ENCODE measurements at regions not wholly inside any gene's neighbourhood (a gene's known extent, or its start where the extent isn't known, plus 50 kb on each side); places are given as distances from the start of the nearest gene placed in this dataset.

- intact Hi-C loops (cut with micrococcal nuclease; ENCODE audit: unreplicated experiment) (loop anchor here (10.0 kb wide), 2 partner anchors 219 to 449 kb away; no protein-coding TSS in a partner anchor), in situ Hi-C loops (cut with MboI) (no loop called here)
- FAIRE-seq (no peak), ATAC-seq (no peak), DNase-seq (ENCODE audit: low read depth, low spot score) (no peak)
- Histone ChIP-seq H3K27me3 (replicated peaks in 1 of 2; ENCODE audit: control insufficient read depth in 2 of 2, insufficient read depth in 2 of 2, low read length in 1 of 2) (no peaks in the 10 kb centered on the region), H3K4me2 (ENCODE audit: control insufficient read depth, insufficient read depth) (no peak overlapping the region), H3K27ac (ENCODE audit: control insufficient read depth, insufficient read depth) (no peak overlapping the region), H2AFZ (ENCODE audit: control insufficient read depth, low read depth, low read length) (no peak overlapping the region), H3K9ac (ENCODE audit: control insufficient read depth, insufficient read depth, low read length) (no peak overlapping the region), H3K9me3 (replicated peaks; ENCODE audit: control insufficient read depth, insufficient read depth, low read length) (no peaks in the 10 kb centered on the region), H4K20me1 (ENCODE audit: control insufficient read depth, insufficient read depth) (no peaks in the 10 kb centered on the region), H3K4me1 (ENCODE audit: control insufficient read depth, insufficient read depth, low read length) (no peaks in the 10 kb centered on the region), H3K4me3 (no peak overlapping the region), H3K79me2 (ENCODE audit: control insufficient read depth, insufficient read depth, low read length) (peaks cover 2% of the 10 kb centered on the region), H3K36me3 (ENCODE audit: control insufficient read depth in 2 of 2, insufficient read depth in 2 of 2, low read length in 1 of 2) (peaks cover 17 to 33% of the 10 kb centered on the region in 2 experiments)
- CTCF ChIA-PET, result no interaction called here
- 98% methylated on average over 35 of the region's 41 CpGs for WGBS (ENCODE audit: insufficient coverage, insufficient replicate concordance, low lambda C conversion rate, missing lambda C conversion rate)
- SMC1A ChIA-PET (ENCODE audit: uncharacterized antibody, unreplicated experiment), result no interaction called here
- TF ChIP-seq ESRRA (IDR thresholded peaks at IDR 0.05; ENCODE audit: low read length), result no peak
- no peak for TF ChIP-seq ETV6 (conservative IDR thresholded peaks at IDR 0.05 in 1 of 2, IDR thresholded peaks at IDR 0.05 in 1 of 2; ENCODE audit: borderline replicate concordance in 1 of 2, low read depth in 1 of 2)
- no peak for TF ChIP-seq MYB (IDR thresholded peaks at IDR 0.05; ENCODE audit: borderline replicate concordance, low read depth, low read length)
- no peak for TF ChIP-seq JUNB (IDR thresholded peaks at IDR 0.05)
- no peak for TF ChIP-seq KAT2A (conservative IDR thresholded peaks at IDR 0.05; ENCODE audit: control insufficient read depth, low read depth, low read length)
- TF ChIP-seq, protein P1, sequence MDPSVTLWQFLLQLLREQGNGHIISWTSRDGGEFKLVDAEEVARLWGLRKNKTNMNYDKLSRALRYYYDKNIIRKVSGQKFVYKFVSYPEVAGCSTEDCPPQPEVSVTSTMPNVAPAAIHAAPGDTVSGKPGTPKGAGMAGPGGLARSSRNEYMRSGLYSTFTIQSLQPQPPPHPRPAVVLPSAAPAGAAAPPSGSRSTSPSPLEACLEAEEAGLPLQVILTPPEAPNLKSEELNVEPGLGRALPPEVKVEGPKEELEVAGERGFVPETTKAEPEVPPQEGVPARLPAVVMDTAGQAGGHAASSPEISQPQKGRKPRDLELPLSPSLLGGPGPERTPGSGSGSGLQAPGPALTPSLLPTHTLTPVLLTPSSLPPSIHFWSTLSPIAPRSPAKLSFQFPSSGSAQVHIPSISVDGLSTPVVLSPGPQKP (IDR thresholded peaks at IDR 0.05; ENCODE audit: low read depth, low read length), result no peak
- TF ChIP-seq RELA (IDR thresholded peaks at IDR 0.05; ENCODE audit: borderline replicate concordance, partially characterized antibody), result no peak
- POLR2A ChIA-PET, result no interaction called here
- RAD21 ChIA-PET (ENCODE audit: unreplicated experiment), result no interaction called here
- no TSS peak for BruUV-seq (replicated peaks)
Observed at GRCh38 chr7:66556177-66556548, 72.5 kb upstream of the KCTD7 start.

Measured in GM12878 (cell line).